Suprapubic skin (tissue), 4 donors: ENCODE measurements at regions not wholly inside any gene's neighbourhood (a gene's known extent, or its start where the extent isn't known, plus 50 kb on each side); places are given as distances from the start of the nearest gene placed in this dataset.
A peak's percentile ranks its signal among the peaks of the same experiment; 100 is the strongest.

Experiments
- DNase-seq, 2 donors: peaks; one replicate each; pipeline ENCODE4 v3.0.0-alpha.2; 2019; ENCODE audit warnings: low spot score in 2 of 2
- H3K27ac ChIP-seq: fragments of 200-600 bp; sonication (generic); one replicate; pipeline ENCODE4 v1.5.1; 2019
- H3K27me3 ChIP-seq: fragments of 200-600 bp; sonication (generic); one replicate; pipeline ENCODE4 v1.5.1; 2019
- H3K36me3 ChIP-seq: fragments of 200-600 bp; sonication (generic); one replicate; pipeline ENCODE4 v1.5.1; 2019
- H3K4me1 ChIP-seq: fragments of 200-600 bp; sonication (generic); one replicate; pipeline ENCODE4 v1.5.1; 2019
- H3K4me3 ChIP-seq: fragments of 200-600 bp; sonication (generic); one replicate; pipeline ENCODE4 v1.5.1; 2019; ENCODE audit warnings: mild to moderate bottlenecking
- H3K9me3 ChIP-seq: fragments of 200-600 bp; sonication (generic); one replicate; pipeline ENCODE4 v1.5.1; 2019
- CTCF ChIP-seq, 2 donors: fragments of 200-600 bp in 1 of 2; fragments of 450-650 bp in 1 of 2; sonication (generic) in 1 of 2; IDR thresholded peaks; one replicate each; pipeline ENCODE4 v1.5.1; 2016 to 2019; ENCODE audit warnings: antibody characterized with exemption in 2 of 2, mild to moderate bottlenecking in 1 of 2, moderate library complexity in 1 of 2
- EP300 ChIP-seq: sonication (generic); formaldehyde crosslinking; IDR thresholded peaks from one replicate; pipeline ENCODE4 v1.6.1; 2017; ENCODE audit warnings: antibody characterized with exemption
- POLR2A ChIP-seq, 2 donors: fragments of 450-650 bp; IDR thresholded peaks; one replicate each; pipeline ENCODE4 v1.6.1; 2017; ENCODE audit warnings: antibody characterized with exemption in 2 of 2, mild to moderate bottlenecking in 2 of 2, moderate library complexity in 2 of 2
- POLR2AphosphoS5 ChIP-seq, 3 donors: sonication (generic); formaldehyde crosslinking; IDR thresholded peaks; one replicate each; pipeline ENCODE4 v1.6.1; 2017; ENCODE audit warnings: antibody characterized with exemption in 3 of 3
- WGBS: methylation state at CpG from one replicate; pipeline ENCODE4 v1.1.5; 2018; 5-methylcytosine and 5-hydroxymethylcytosine counted together

- H3K27me3 ChIP-seq = no peaks in the 10 kb centered on the region
- H3K9me3 ChIP-seq = no peaks in the 10 kb centered on the region
- H3K36me3 ChIP-seq = no peaks in the 10 kb centered on the region
- H3K4me1 ChIP-seq = peaks cover 71% of the 10 kb centered on the region
- TF ChIP-seq CTCF (IDR thresholded peaks at IDR 0.05) = no peak
- WGBS = 85% methylated on average over 2 of the region's 2 CpGs
- H3K4me3 ChIP-seq = no peak overlapping the region
- DNase-seq = no peak
- H3K27ac ChIP-seq = no peak overlapping the region
These were observed 83.6 kb downstream of the CDC42EP3 start for GRCh38 chr2:37587817-37588216.

DNA sequence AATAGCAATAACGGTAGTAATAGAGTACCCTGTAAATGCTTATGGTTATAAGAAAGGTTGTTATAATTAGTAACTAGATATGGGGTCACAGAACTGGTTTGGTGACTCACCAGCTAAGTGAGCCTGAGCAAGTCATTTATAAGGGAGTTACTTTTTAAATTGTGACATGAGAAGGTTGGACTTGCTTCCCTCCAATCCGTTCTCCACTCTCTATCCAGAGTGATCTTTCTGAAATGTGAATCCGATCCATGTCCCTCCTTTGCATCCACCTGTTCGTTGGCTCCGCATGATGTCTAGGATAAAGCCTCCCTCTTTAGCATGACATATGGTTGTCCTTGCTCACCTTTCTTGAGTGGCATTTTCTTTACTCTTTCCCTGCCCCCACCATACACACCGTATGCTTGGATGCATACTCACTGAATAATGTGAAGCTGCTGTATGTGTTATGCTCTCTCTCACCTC is 83.1 kb downstream of the CDC42EP3 start:
- 70% methylated on average over 6 of the region's 6 CpGs for WGBS
- no peak for TF ChIP-seq CTCF (IDR thresholded peaks at IDR 0.05)
- TF ChIP-seq POLR2AphosphoS5 (IDR thresholded peaks at IDR 0.05) = no peak
- no peak for TF ChIP-seq POLR2A (IDR thresholded peaks at IDR 0.05)
- TF ChIP-seq EP300 = no peak
- H3K27ac ChIP-seq = no peak overlapping the region
- DNase-seq = no peak
- no peaks in the 10 kb centered on the region for H3K9me3 ChIP-seq
- H3K36me3 ChIP-seq = no peaks in the 10 kb centered on the region
- no peak overlapping the region for H3K4me3 ChIP-seq
- peaks cover 65% of the 10 kb centered on the region for H3K4me1 ChIP-seq
- no peaks in the 10 kb centered on the region for H3K27me3 ChIP-seq

DNA sequence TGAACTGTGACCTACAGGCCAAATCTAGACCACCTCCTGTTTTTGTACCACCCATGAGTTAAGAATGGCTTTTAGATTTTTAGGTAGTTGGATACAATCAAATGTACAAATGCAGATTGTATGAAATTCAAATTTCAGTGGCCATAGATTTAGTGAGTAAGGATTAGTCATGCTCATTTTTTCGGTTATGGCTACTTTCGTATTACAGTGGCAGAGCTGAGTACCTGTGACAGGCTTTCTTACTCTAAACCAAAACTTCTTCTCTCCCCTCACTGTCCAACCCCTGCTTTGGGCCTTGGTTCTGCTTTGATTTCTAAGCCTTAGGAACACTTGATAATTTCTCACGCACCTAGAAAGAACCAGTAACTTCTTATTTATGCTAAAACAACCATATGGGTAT is 82.1 kb downstream of the CDC42EP3 start:
- Histone ChIP-seq H3K36me3 (no peaks in the 10 kb centered on the region), H3K9me3 (no peaks in the 10 kb centered on the region), H3K4me3 (no peak overlapping the region), H3K4me1 (peaks cover 56% of the 10 kb centered on the region), H3K27me3 (no peaks in the 10 kb centered on the region), H3K27ac (peak overlapping the region; percentile 59)
- TF ChIP-seq EP300 (no peak), POLR2A (IDR thresholded peaks at IDR 0.05) (no peak), POLR2AphosphoS5 (IDR thresholded peaks at IDR 0.05) (no peak), CTCF (IDR thresholded peaks at IDR 0.05) (no peak)
- no peak for DNase-seq
- 86% methylated on average over 3 of the region's 3 CpGs for WGBS

- Histone ChIP-seq H3K9me3 (no peaks in the 10 kb centered on the region), H3K36me3 (no peaks in the 10 kb centered on the region), H3K27me3 (no peaks in the 10 kb centered on the region), H3K4me3 (no peak overlapping the region), H3K27ac (peak overlapping the region; percentile 59), H3K4me1 (peaks cover 48% of the 10 kb centered on the region)
- no peak for DNase-seq
- peak in 2 of 3 donors; percentile 60 to 69 for TF ChIP-seq POLR2AphosphoS5 (IDR thresholded peaks at IDR 0.05)
- no peak for TF ChIP-seq POLR2A (IDR thresholded peaks at IDR 0.05)
- WGBS = 64% methylated on average over 3 of the region's 3 CpGs
These were observed 81.3 kb downstream of the CDC42EP3 start for GRCh38 chr2:37590119-37590571.
